ENCODE measurements at regions not wholly inside any gene's neighbourhood (a gene's known extent, or its start where the extent isn't known, plus 50 kb on each side); places are given as distances from the start of the nearest gene placed in this dataset.

DNA sequence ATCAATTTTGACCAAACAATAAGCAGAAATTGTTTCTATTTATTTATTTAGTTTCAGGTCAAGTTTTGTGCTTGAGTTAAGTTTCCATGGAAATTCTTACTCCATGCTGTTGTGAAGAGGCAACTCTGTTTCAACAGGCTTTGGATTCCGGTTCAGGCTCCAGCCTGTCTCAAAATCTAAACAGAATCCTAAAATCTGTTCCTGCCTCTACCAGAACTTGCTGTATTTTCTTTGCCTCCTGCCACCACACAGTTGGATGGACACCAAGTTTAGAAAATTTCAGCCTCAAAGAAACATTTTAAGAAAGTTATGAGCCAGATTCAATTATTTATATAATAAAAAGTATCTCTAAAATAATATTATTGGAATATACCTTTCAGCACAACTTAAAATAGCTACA lies 330.9 kb downstream of the FOXG1 start:
- Mint-ChIP-seq H3K36me3 (no peaks in the 10 kb centered on the region), H3K4me3 (no peak overlapping the region), H3K27ac (no peak overlapping the region), H3K9me3 (peaks cover 26% of the 10 kb centered on the region), H3K4me1 (no peaks in the 10 kb centered on the region)
- DNase-seq (ENCODE audit: low spot score in 2 of 2) = no peak
- ATAC-seq = no peak

- H3K4me3 Mint-ChIP-seq = no peak overlapping the region
These were observed 332.1 kb downstream of the FOXG1 start for GRCh38 chr14:29098656-29099055.

GRCh38 chr14:29102266-29102665 lies 335.7 kb downstream of the FOXG1 start:
- Mint-ChIP-seq H3K9me3 (peaks cover 26% of the 10 kb centered on the region), H3K36me3 (no peaks in the 10 kb centered on the region), H3K27ac (no peak overlapping the region), H3K4me3 (no peak overlapping the region), H3K4me1 (no peaks in the 10 kb centered on the region)
- no peak for ATAC-seq
- DNase-seq (ENCODE audit: low spot score in 2 of 2) = no peak

More at GRCh38 chr14:29098656-29099055, 332.1 kb downstream of the FOXG1 start:
- ATAC-seq = no peak
- no peak for DNase-seq (ENCODE audit: low spot score in 2 of 2)
- Mint-ChIP-seq H3K36me3 (no peaks in the 10 kb centered on the region), H3K9me3 (peaks cover 26% of the 10 kb centered on the region), H3K27ac (no peak overlapping the region), H3K4me1 (no peaks in the 10 kb centered on the region)

GRCh38 chr14:29102996-29103395 lies 336.4 kb downstream of the FOXG1 start:
- Mint-ChIP-seq H3K4me1 (no peaks in the 10 kb centered on the region), H3K9me3 (peaks cover 26% of the 10 kb centered on the region), H3K4me3 (no peak overlapping the region), H3K36me3 (no peaks in the 10 kb centered on the region), H3K27ac (no peak overlapping the region)
- ATAC-seq = no peak
- no peak for DNase-seq (ENCODE audit: low spot score in 2 of 2)

- Mint-ChIP-seq H3K36me3 (no peaks in the 10 kb centered on the region), H3K4me1 (no peaks in the 10 kb centered on the region), H3K4me3 (no peak overlapping the region), H3K9me3 (peaks cover 42% of the 10 kb centered on the region), H3K27ac (no peak overlapping the region)
- no peak for ATAC-seq
- DNase-seq (ENCODE audit: low spot score in 2 of 2) = no peak
These were observed 342.3 kb downstream of the FOXG1 start for GRCh38 chr14:29108908-29109307.

GRCh38 chr14:29109589-29109988 lies 343.0 kb downstream of the FOXG1 start:
- Mint-ChIP-seq H3K27ac (no peak overlapping the region), H3K4me1 (no peaks in the 10 kb centered on the region), H3K9me3 (peaks cover 36% of the 10 kb centered on the region), H3K36me3 (no peaks in the 10 kb centered on the region), H3K4me3 (no peak overlapping the region)
- ATAC-seq (no peak), DNase-seq (ENCODE audit: low spot score in 2 of 2) (no peak)

- no peak for DNase-seq (ENCODE audit: low spot score in 2 of 2)
- Mint-ChIP-seq H3K9me3 (peaks cover 30% of the 10 kb centered on the region), H3K4me1 (no peaks in the 10 kb centered on the region), H3K4me3 (no peak overlapping the region), H3K27ac (no peak overlapping the region), H3K36me3 (no peaks in the 10 kb centered on the region)
- ATAC-seq = no peak
These were observed 345.0 kb downstream of the FOXG1 start for GRCh38 chr14:29111554-29111953.

DNA sequence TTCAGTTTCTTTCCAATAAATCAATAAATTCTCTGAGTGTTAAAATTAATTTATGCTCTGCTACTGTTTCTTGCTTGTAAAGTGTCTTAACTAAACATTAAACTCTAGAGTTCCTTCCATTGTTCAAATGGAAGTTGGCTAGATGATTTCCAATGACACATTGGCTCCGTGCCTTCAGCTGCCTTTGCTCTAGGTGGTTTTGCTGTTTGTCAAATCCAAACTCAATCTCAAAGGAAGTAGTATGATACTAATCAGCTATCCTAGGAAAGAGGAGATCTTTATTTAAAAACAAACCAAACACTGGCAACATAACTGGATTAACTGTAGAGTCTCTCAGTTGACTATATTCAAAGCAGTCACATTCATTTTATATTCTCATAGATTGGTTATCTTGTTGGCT lies 356.4 kb downstream of the FOXG1 start:
- ATAC-seq (no peak), DNase-seq (ENCODE audit: low spot score in 2 of 2) (no peak)
- Mint-ChIP-seq H3K4me3 (no peak overlapping the region), H3K27ac (no peak overlapping the region), H3K4me1 (no peaks in the 10 kb centered on the region), H3K9me3 (peaks cover 24% of the 10 kb centered on the region), H3K36me3 (no peaks in the 10 kb centered on the region)

GRCh38 chr14:29126361-29126760 lies 359.8 kb downstream of the FOXG1 start:
- Mint-ChIP-seq H3K9me3 (peaks cover 23% of the 10 kb centered on the region), H3K27ac (no peak overlapping the region), H3K36me3 (no peaks in the 10 kb centered on the region), H3K4me1 (no peaks in the 10 kb centered on the region), H3K4me3 (no peak overlapping the region)
- DNase-seq (ENCODE audit: low spot score in 2 of 2) (no peak), ATAC-seq (no peak)

GRCh38 chr14:29126865-29127264 lies 360.3 kb downstream of the FOXG1 start:
- Mint-ChIP-seq H3K9me3 (peaks cover 23% of the 10 kb centered on the region), H3K27ac (no peak overlapping the region), H3K4me3 (no peak overlapping the region), H3K36me3 (no peaks in the 10 kb centered on the region), H3K4me1 (no peaks in the 10 kb centered on the region)
- ATAC-seq (no peak), DNase-seq (ENCODE audit: low spot score in 2 of 2) (no peak)

DNA sequence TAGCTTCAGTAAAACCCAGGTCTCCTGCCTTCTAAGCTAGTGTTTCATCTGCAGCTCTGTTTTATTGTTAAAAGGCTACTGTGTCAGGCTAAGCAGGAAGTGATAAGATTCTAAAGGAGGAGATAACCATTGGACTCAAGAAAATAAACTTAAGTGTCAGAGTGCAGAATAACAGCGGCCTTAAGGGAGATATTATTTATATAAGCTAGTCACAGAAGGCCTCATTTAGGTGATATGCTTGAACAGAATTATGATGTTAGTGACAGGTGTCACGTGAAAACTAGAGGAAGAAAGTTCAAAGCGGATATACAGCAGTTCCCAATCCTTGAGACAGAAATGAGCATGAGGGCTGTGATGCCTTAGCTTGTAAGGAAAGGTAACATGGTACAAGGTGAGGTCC lies 373.4 kb downstream of the FOXG1 start:
- H3K36me3 Mint-ChIP-seq = no peaks in the 10 kb centered on the region
- H3K4me3 Mint-ChIP-seq = no peak overlapping the region
- no peak for ATAC-seq
- H3K27ac Mint-ChIP-seq = no peak overlapping the region
- no peak for DNase-seq (ENCODE audit: low spot score in 2 of 2)
- H3K4me1 Mint-ChIP-seq = no peaks in the 10 kb centered on the region
- H3K9me3 Mint-ChIP-seq = peaks cover 28% of the 10 kb centered on the region

DNA sequence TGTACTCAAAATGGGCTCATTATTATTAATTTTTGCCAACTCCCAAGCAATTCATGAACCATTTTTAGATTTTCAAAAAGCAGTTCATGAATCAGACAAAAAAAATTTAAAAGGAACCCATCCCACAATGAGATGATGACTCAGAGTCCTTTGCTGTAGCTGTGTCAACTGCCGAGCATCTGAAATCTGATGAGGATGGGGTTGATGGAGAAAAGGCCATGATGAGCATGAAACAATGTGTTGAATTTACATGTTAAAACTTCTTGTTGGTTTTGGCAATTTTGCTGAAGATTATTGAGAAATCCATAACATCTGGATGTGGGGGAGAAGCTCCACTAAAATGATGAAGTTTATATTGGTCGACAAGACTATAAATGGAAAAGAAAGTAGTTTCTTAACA lies 378.0 kb downstream of the FOXG1 start:
- peaks cover 28% of the 10 kb centered on the region for H3K9me3 Mint-ChIP-seq
- H3K36me3 Mint-ChIP-seq = no peaks in the 10 kb centered on the region
- no peak overlapping the region for H3K27ac Mint-ChIP-seq
- no peak overlapping the region for H3K4me3 Mint-ChIP-seq
- H3K4me1 Mint-ChIP-seq = no peaks in the 10 kb centered on the region
- ATAC-seq (no peak), DNase-seq (ENCODE audit: low spot score in 2 of 2) (no peak)

DNA sequence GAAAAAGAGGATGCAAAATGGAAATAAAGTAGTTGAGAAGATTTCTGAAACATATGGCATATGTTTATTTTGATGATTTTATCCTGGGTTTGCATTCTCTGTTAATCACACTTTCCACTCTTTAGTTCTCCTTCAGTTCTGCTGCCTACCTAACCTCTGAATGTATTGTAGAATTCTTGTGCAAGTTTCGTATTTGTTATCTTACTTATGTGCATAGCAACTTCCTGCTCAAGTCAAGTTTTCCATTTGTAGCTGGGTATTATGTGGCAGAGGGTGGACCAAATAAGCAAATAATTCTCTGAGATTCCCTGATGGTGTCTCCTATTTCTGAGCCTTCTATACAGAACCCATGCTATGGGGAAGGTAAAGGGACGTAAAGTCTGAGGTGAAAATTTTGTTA lies 381.6 kb downstream of the FOXG1 start:
- DNase-seq (ENCODE audit: low spot score in 2 of 2) = no peak
- ATAC-seq = no peak
- Mint-ChIP-seq H3K9me3 (peaks cover 16% of the 10 kb centered on the region), H3K36me3 (no peaks in the 10 kb centered on the region), H3K4me1 (no peaks in the 10 kb centered on the region), H3K4me3 (no peak overlapping the region), H3K27ac (no peak overlapping the region)

DNA sequence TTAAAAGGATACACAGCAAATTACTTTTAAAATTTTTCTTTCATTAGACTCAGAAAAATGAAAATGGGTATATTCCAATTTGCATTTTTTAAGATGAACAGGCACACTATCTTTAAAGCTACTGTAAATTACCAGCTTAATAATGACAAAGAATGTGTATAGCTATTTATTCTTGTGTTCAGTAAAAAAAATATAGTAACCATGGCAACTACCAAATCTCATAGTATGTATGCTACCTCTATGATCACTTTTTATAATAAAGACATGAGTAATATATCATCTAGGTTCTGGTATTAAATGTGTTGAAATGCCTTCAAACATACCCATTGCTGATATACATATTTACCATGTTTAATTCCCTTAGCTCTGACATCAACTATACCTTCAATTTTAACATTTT lies 383.2 kb downstream of the FOXG1 start:
- no peak overlapping the region for H3K4me3 Mint-ChIP-seq

DNA sequence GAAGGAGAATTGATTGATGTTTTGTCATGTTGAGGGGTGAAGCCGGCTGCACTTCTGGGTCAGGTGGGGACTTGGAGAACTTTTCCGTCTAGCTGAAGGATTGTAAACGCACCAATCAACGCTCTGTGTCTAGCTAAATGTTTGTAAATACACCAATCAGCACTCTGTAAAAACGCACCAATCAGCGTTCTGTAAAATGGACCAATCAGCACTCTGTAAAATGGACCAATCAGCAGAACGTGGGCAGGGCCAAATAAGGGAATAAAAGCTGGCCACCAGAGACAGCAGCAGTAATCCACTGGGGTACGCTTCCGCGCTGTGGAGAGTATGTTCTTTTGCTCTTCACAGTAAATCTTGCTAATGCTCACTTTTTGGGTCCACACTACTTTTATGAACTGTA lies 384.1 kb downstream of the FOXG1 start:
- peaks cover 22% of the 10 kb centered on the region for H3K9me3 Mint-ChIP-seq
- no peak overlapping the region for H3K4me3 Mint-ChIP-seq
- H3K27ac Mint-ChIP-seq = no peak overlapping the region
- no peaks in the 10 kb centered on the region for H3K36me3 Mint-ChIP-seq
- DNase-seq (ENCODE audit: low spot score in 2 of 2) (no peak), ATAC-seq (no peak)
- no peaks in the 10 kb centered on the region for H3K4me1 Mint-ChIP-seq

More for the DNA sequence above, 383.2 kb downstream of the FOXG1 start:
- Mint-ChIP-seq H3K27ac (no peak overlapping the region), H3K4me1 (no peaks in the 10 kb centered on the region), H3K36me3 (no peaks in the 10 kb centered on the region), H3K9me3 (peaks cover 19% of the 10 kb centered on the region)
- DNase-seq (ENCODE audit: low spot score in 2 of 2) (no peak), ATAC-seq (no peak)

GRCh38 chr14:29156096-29156495 lies 389.5 kb downstream of the FOXG1 start:
- no peak for ATAC-seq
- H3K4me1 Mint-ChIP-seq = no peaks in the 10 kb centered on the region
- no peak overlapping the region for H3K27ac Mint-ChIP-seq
- no peak overlapping the region for H3K4me3 Mint-ChIP-seq
- peaks cover 22% of the 10 kb centered on the region for H3K9me3 Mint-ChIP-seq
- no peak for DNase-seq (ENCODE audit: low spot score in 2 of 2)
- H3K36me3 Mint-ChIP-seq = no peaks in the 10 kb centered on the region

- H3K4me3 Mint-ChIP-seq = no peak overlapping the region
- H3K36me3 Mint-ChIP-seq = no peaks in the 10 kb centered on the region
- no peaks in the 10 kb centered on the region for H3K4me1 Mint-ChIP-seq
- DNase-seq (ENCODE audit: low spot score in 2 of 2) (no peak), ATAC-seq (no peak)
- peaks cover 7% of the 10 kb centered on the region for H3K9me3 Mint-ChIP-seq
- H3K27ac Mint-ChIP-seq = no peak overlapping the region
These were observed 395.0 kb downstream of the FOXG1 start for GRCh38 chr14:29161593-29161992.

Measured in stimulated activated effector memory CD8-positive, alpha-beta T cell treated with anti-CD3 and anti-CD28 coated beads, Interleukin-12 subunit alpha, Interleukin-12 subunit beta, amount 100 ng/mL, for 72 hours (primary cell).